AML-193 (cell line): ENCODE measurements at regions not wholly inside any gene's neighbourhood (a gene's known extent, or its start where the extent isn't known, plus 50 kb on each side); places are given as distances from the start of the nearest gene placed in this dataset.

Experiments
- DNase-seq, 2 experiments: peaks; one replicate each; lab custom pipeline; 2025; lab: John Stamatoyannopoulos, UW

- no peak for DNase-seq
Measured at GRCh38 chr2:111652681-111653080, 231.3 kb downstream of the ANAPC1 start.

- DNase-seq: no peak
Measured at GRCh38 chr2:111653103-111653624, 230.8 kb downstream of the ANAPC1 start.

GRCh38 chr2:111653913-111654312 lies 230.1 kb downstream of the ANAPC1 start:
- DNase-seq: no peak

- no peak for DNase-seq
Measured at GRCh38 chr2:111654829-111655228, 229.2 kb downstream of the ANAPC1 start.

- no peak for DNase-seq
Measured at GRCh38 chr2:111656436-111656835, 227.6 kb downstream of the ANAPC1 start.

- DNase-seq: no peak
Measured at GRCh38 chr2:111656894-111657293, 227.1 kb downstream of the ANAPC1 start.

GRCh38 chr2:111657351-111657975 lies 226.5 kb downstream of the ANAPC1 start:
- DNase-seq: no peak

GRCh38 chr2:111659361-111660333 lies 224.3 kb downstream of the ANAPC1 start:
- DNase-seq: peak; percentile 81 to 83

GRCh38 chr2:111660811-111661210 lies 223.2 kb downstream of the ANAPC1 start:
- no peak for DNase-seq

- no peak for DNase-seq
Measured at GRCh38 chr2:111661286-111661940, 222.6 kb downstream of the ANAPC1 start.

GRCh38 chr2:111662039-111662770 lies 221.8 kb downstream of the ANAPC1 start:
- DNase-seq: no peak

GRCh38 chr2:111662771-111663470 lies 221.1 kb downstream of the ANAPC1 start:
- no peak for DNase-seq

GRCh38 chr2:111663471-111664274 lies 220.3 kb downstream of the ANAPC1 start:
- no peak for DNase-seq

GRCh38 chr2:111664275-111664850 lies 219.6 kb downstream of the ANAPC1 start:
- no peak for DNase-seq

GRCh38 chr2:111665011-111665410 lies 219.0 kb downstream of the ANAPC1 start:
- DNase-seq: no peak

- no peak for DNase-seq
Measured at GRCh38 chr2:111665551-111666116, 218.4 kb downstream of the ANAPC1 start.

- no peak for DNase-seq
Measured at GRCh38 chr2:111666160-111666559, 217.8 kb downstream of the ANAPC1 start.

GRCh38 chr2:111667001-111667400 lies 217.0 kb downstream of the ANAPC1 start:
- DNase-seq: no peak

GRCh38 chr2:111667542-111668273 lies 216.3 kb downstream of the ANAPC1 start:
- peak; percentile 18 to 38 for DNase-seq
